Activated T-helper 17 cell treated with anti-CD3 and anti-CD28 coated beads, Interleukin-2, amount 50 U/mL, for 72 hours (primary cell): ENCODE measurements at regions not wholly inside any gene's neighbourhood (a gene's known extent, or its start where the extent isn't known, plus 50 kb on each side); places are given as distances from the start of the nearest gene placed in this dataset.

Experiments used
- ATAC-seq: fragments of 150-1000 bp; cut with Tn5 transposase; replicated peaks from 2 replicates; pipeline ENCODE4 v1.10.0; 2021; ENCODE audit warnings: mild to moderate bottlenecking, moderate library complexity
- H3K27ac Mint-ChIP-seq: one replicate; pipeline ENCODE4 v1.8.0; 2022; ENCODE audit warnings: mixed read lengths
- H3K27me3 Mint-ChIP-seq: one replicate; pipeline ENCODE4 v1.8.0; 2022; ENCODE audit warnings: mixed read lengths
- H3K36me3 Mint-ChIP-seq: one replicate; pipeline ENCODE4 v1.8.0; 2022; ENCODE audit warnings: low read depth, mild to moderate bottlenecking, mixed read lengths
- H3K4me1 Mint-ChIP-seq: one replicate; pipeline ENCODE4 v1.8.0; 2022; ENCODE audit warnings: mixed read lengths
- H3K4me3 Mint-ChIP-seq: one replicate; pipeline ENCODE4 v1.8.0; 2022; ENCODE audit warnings: mild to moderate bottlenecking, mixed read lengths
- H3K9me3 Mint-ChIP-seq: one replicate; pipeline ENCODE4 v1.8.0; 2022; ENCODE audit warnings: mixed read lengths

GRCh38 chr2:122112216-122113005 lies 357.0 kb downstream of the TSN start:
- Mint-ChIP-seq H3K4me3 (no peak overlapping the region), H3K27ac (no peak overlapping the region), H3K9me3 (peaks cover 4% of the 10 kb centered on the region), H3K27me3 (peaks cover 16% of the 10 kb centered on the region), H3K36me3 (no peaks in the 10 kb centered on the region), H3K4me1 (no peaks in the 10 kb centered on the region)
- ATAC-seq: no peak

- no peak overlapping the region for H3K4me3 Mint-ChIP-seq
- H3K27me3 Mint-ChIP-seq: peaks cover 8% of the 10 kb centered on the region
- H3K36me3 Mint-ChIP-seq: no peaks in the 10 kb centered on the region
- peaks cover 4% of the 10 kb centered on the region for H3K9me3 Mint-ChIP-seq
- H3K27ac Mint-ChIP-seq: no peak overlapping the region
- ATAC-seq: no peak
- H3K4me1 Mint-ChIP-seq: no peaks in the 10 kb centered on the region
Observed at GRCh38 chr2:122114421-122114820, 359.0 kb downstream of the TSN start.

GRCh38 chr2:122117371-122117770 lies 361.9 kb downstream of the TSN start:
- H3K36me3 Mint-ChIP-seq: no peaks in the 10 kb centered on the region
- ATAC-seq: no peak
- H3K4me3 Mint-ChIP-seq: no peak overlapping the region
- H3K27ac Mint-ChIP-seq: no peak overlapping the region
- H3K27me3 Mint-ChIP-seq: peaks cover 1% of the 10 kb centered on the region
- peaks cover 2% of the 10 kb centered on the region for H3K9me3 Mint-ChIP-seq
- no peaks in the 10 kb centered on the region for H3K4me1 Mint-ChIP-seq

- H3K9me3 Mint-ChIP-seq: peaks cover 32% of the 10 kb centered on the region
- H3K4me3 Mint-ChIP-seq: no peak overlapping the region
- no peaks in the 10 kb centered on the region for H3K4me1 Mint-ChIP-seq
- no peaks in the 10 kb centered on the region for H3K36me3 Mint-ChIP-seq
- no peak for ATAC-seq
- peaks cover 3% of the 10 kb centered on the region for H3K27me3 Mint-ChIP-seq
- no peak overlapping the region for H3K27ac Mint-ChIP-seq
Observed at GRCh38 chr2:122129399-122129798, 373.9 kb downstream of the TSN start.

GRCh38 chr2:122132147-122132691 lies 376.8 kb downstream of the TSN start:
- Mint-ChIP-seq H3K9me3 (peaks cover 25% of the 10 kb centered on the region), H3K27me3 (peaks cover 7% of the 10 kb centered on the region), H3K4me1 (no peaks in the 10 kb centered on the region), H3K27ac (no peak overlapping the region), H3K4me3 (no peak overlapping the region), H3K36me3 (no peaks in the 10 kb centered on the region)
- no peak for ATAC-seq

GRCh38 chr2:122135021-122135937 lies 379.8 kb downstream of the TSN start:
- Mint-ChIP-seq H3K4me1 (no peaks in the 10 kb centered on the region), H3K4me3 (no peak overlapping the region)

GRCh38 chr2:122136056-122136455 lies 380.6 kb downstream of the TSN start:
- peaks cover 8% of the 10 kb centered on the region for H3K9me3 Mint-ChIP-seq
- peaks cover 7% of the 10 kb centered on the region for H3K27me3 Mint-ChIP-seq
- no peaks in the 10 kb centered on the region for H3K36me3 Mint-ChIP-seq
- H3K4me3 Mint-ChIP-seq: no peak overlapping the region
- ATAC-seq: no peak
- no peaks in the 10 kb centered on the region for H3K4me1 Mint-ChIP-seq
- no peak overlapping the region for H3K27ac Mint-ChIP-seq

More at GRCh38 chr2:122135021-122135937, 379.8 kb downstream of the TSN start:
- no peak for ATAC-seq
- H3K27me3 Mint-ChIP-seq: peaks cover 7% of the 10 kb centered on the region
- H3K9me3 Mint-ChIP-seq: peaks cover 15% of the 10 kb centered on the region
- H3K27ac Mint-ChIP-seq: no peak overlapping the region
- no peaks in the 10 kb centered on the region for H3K36me3 Mint-ChIP-seq

- Mint-ChIP-seq H3K27me3 (peaks cover 4% of the 10 kb centered on the region), H3K4me3 (no peak overlapping the region), H3K4me1 (no peaks in the 10 kb centered on the region), H3K36me3 (no peaks in the 10 kb centered on the region), H3K9me3 (peaks cover under 1% of the 10 kb centered on the region), H3K27ac (no peak overlapping the region)
- no peak for ATAC-seq
Observed at GRCh38 chr2:122138561-122138960, 383.1 kb downstream of the TSN start.

GRCh38 chr2:122139739-122140420 lies 384.4 kb downstream of the TSN start:
- Mint-ChIP-seq H3K27me3 (peaks cover 2% of the 10 kb centered on the region), H3K4me1 (no peaks in the 10 kb centered on the region)

GRCh38 chr2:122144884-122145283 lies 389.4 kb downstream of the TSN start:
- H3K4me1 Mint-ChIP-seq: no peaks in the 10 kb centered on the region
- H3K27ac Mint-ChIP-seq: no peak overlapping the region
- no peaks in the 10 kb centered on the region for H3K9me3 Mint-ChIP-seq
- no peaks in the 10 kb centered on the region for H3K27me3 Mint-ChIP-seq
- no peaks in the 10 kb centered on the region for H3K36me3 Mint-ChIP-seq
- ATAC-seq: no peak
- no peak overlapping the region for H3K4me3 Mint-ChIP-seq

More at GRCh38 chr2:122139739-122140420, 384.4 kb downstream of the TSN start:
- Mint-ChIP-seq H3K27ac (no peak overlapping the region), H3K4me3 (no peak overlapping the region), H3K9me3 (no peaks in the 10 kb centered on the region), H3K36me3 (no peaks in the 10 kb centered on the region)
- no peak for ATAC-seq

GRCh38 chr2:122145856-122146255 lies 390.4 kb downstream of the TSN start:
- H3K9me3 Mint-ChIP-seq: no peaks in the 10 kb centered on the region
- H3K36me3 Mint-ChIP-seq: no peaks in the 10 kb centered on the region
- no peak overlapping the region for H3K4me3 Mint-ChIP-seq
- no peaks in the 10 kb centered on the region for H3K4me1 Mint-ChIP-seq
- no peak for ATAC-seq
- no peaks in the 10 kb centered on the region for H3K27me3 Mint-ChIP-seq
- no peak overlapping the region for H3K27ac Mint-ChIP-seq

- Mint-ChIP-seq H3K27ac (no peak overlapping the region), H3K4me1 (no peaks in the 10 kb centered on the region), H3K27me3 (peaks cover 7% of the 10 kb centered on the region), H3K4me3 (no peak overlapping the region), H3K36me3 (no peaks in the 10 kb centered on the region), H3K9me3 (no peaks in the 10 kb centered on the region)
- ATAC-seq: no peak
Observed at GRCh38 chr2:122148128-122148767, 392.8 kb downstream of the TSN start.

- H3K27me3 Mint-ChIP-seq: peaks cover 10% of the 10 kb centered on the region
- no peak overlapping the region for H3K4me3 Mint-ChIP-seq
- no peaks in the 10 kb centered on the region for H3K36me3 Mint-ChIP-seq
- H3K27ac Mint-ChIP-seq: no peak overlapping the region
- no peaks in the 10 kb centered on the region for H3K4me1 Mint-ChIP-seq
- ATAC-seq: no peak
- H3K9me3 Mint-ChIP-seq: no peaks in the 10 kb centered on the region
Observed at GRCh38 chr2:122150524-122151280, 395.3 kb downstream of the TSN start.
